ENCODE measurements at regions not wholly inside any gene's neighbourhood (a gene's known extent, or its start where the extent isn't known, plus 50 kb on each side); places are given as distances from the start of the nearest gene placed in this dataset.

- no peak overlapping the region for H3K23ac ChIP-seq (ENCODE audit: low read depth, low read length)
- no peak overlapping the region for H4K8ac ChIP-seq (ENCODE audit: low read depth in 2 of 2, low read length in 2 of 2)
- no peak overlapping the region for H4K91ac ChIP-seq (ENCODE audit: insufficient read depth, low read depth, low read length)
- H3K4me1 ChIP-seq (ENCODE audit: control insufficient read depth, insufficient read depth, low read length), result no peaks in the 10 kb centered on the region
- no peaks in the 10 kb centered on the region for H3K79me1 ChIP-seq (ENCODE audit: low read depth in 1 of 2, low read length in 2 of 2)
- no peak overlapping the region for H2BK5ac ChIP-seq (ENCODE audit: low read depth, low read length, poor library complexity, severe bottlenecking)
- H3K27me3 ChIP-seq (ENCODE audit: control insufficient read depth, insufficient read depth, low read length), result no peaks in the 10 kb centered on the region
- H2AK9ac ChIP-seq (replicated peaks; ENCODE audit: low read depth, low read length, poor library complexity), result no peak overlapping the region
- H2BK20ac ChIP-seq (ENCODE audit: low read depth, low read length), result no peak overlapping the region
- no peaks in the 10 kb centered on the region for H3K36me3 ChIP-seq (ENCODE audit: control insufficient read depth, insufficient read depth, low read length)
- no CpG with 5 or more reads among the region's 2 CpGs for WGBS, 2 experiments (ENCODE audit: extremely low coverage in 2 of 2, insufficient read length in 1 of 2)
- no peak overlapping the region for H3K4me3 ChIP-seq (ENCODE audit: insufficient read depth, low read depth, low read length)
- H2AFZ ChIP-seq (replicated peaks; ENCODE audit: low read length, poor library complexity), result no peak overlapping the region
- in situ Hi-C loops (cut with MboI; ENCODE audit: low sequenced_read_pairs), result no loop called here
- intact Hi-C loops (cut with micrococcal nuclease), result no loop called here
- no TSS peak for BruUV-seq (replicated peaks)
- CTCF ChIA-PET, result no interaction called here
- DNase-seq (no peak), ATAC-seq (ENCODE audit: low read depth) (no peak)
- no peak overlapping the region for H3K18ac ChIP-seq (ENCODE audit: low read depth, low read length)
- dilution Hi-C loops (cut with HindIII; ENCODE audit: low sequenced_read_pairs, unreplicated experiment), result no loop called here
- H3K9me3 ChIP-seq (ENCODE audit: control insufficient read depth, insufficient read depth, low read length), result no peaks in the 10 kb centered on the region
- H3K56ac ChIP-seq (ENCODE audit: extremely low read depth, insufficient read depth, low read length), result no peak overlapping the region
- no peak overlapping the region for H2BK15ac ChIP-seq (ENCODE audit: low read depth, low read length)
- H3K9ac ChIP-seq (ENCODE audit: low read depth, low read length), result no peak overlapping the region
- no peak overlapping the region for H3K4ac ChIP-seq (ENCODE audit: low read depth, low read length)
- no peak overlapping the region for H4K5ac ChIP-seq (ENCODE audit: low read depth, low read length)
- H3K4me2 ChIP-seq (ENCODE audit: low read depth, low read length), result no peak overlapping the region
- H4K20me1 ChIP-seq (ENCODE audit: insufficient read depth, low read length), result no peaks in the 10 kb centered on the region
- H3K27ac ChIP-seq (ENCODE audit: insufficient read depth, low read length), result no peak overlapping the region
- POLR2A ChIA-PET (ENCODE audit: unreplicated experiment), result no interaction called here
- H2AK5ac ChIP-seq (ENCODE audit: low read depth, low read length), result no peak overlapping the region
- TF ChIP-seq MAFK (IDR thresholded peaks at IDR 0.05; ENCODE audit: low read depth, low read length) (no peak), POLR2A (IDR thresholded peaks at IDR 0.05; ENCODE audit: low read depth, low read length) (no peak), MXI1 (IDR thresholded peaks at IDR 0.05; ENCODE audit: borderline replicate concordance, low read depth, low read length) (no peak), BHLHE40 (IDR thresholded peaks at IDR 0.05; ENCODE audit: low read depth, low read length) (no peak), MAZ (IDR thresholded peaks at IDR 0.05; ENCODE audit: borderline replicate concordance, low read depth, low read length) (no peak), RCOR1 (IDR thresholded peaks at IDR 0.05; ENCODE audit: insufficient replicate concordance, low read length) (no peak), USF2 (IDR thresholded peaks at IDR 0.05; ENCODE audit: low read depth, low read length) (no peak), CTCF (conservative IDR thresholded peaks at IDR 0.05; ENCODE audit: low read depth, low read length) (no peak), RAD21 (IDR thresholded peaks at IDR 0.05; ENCODE audit: low read length) (no peak), SMC3 (IDR thresholded peaks at IDR 0.05; ENCODE audit: low read depth, low read length) (no peak), FOS (IDR thresholded peaks at IDR 0.05; ENCODE audit: low read depth, low read length) (no peak), ELK1 (IDR thresholded peaks at IDR 0.05; ENCODE audit: borderline replicate concordance, low read depth, low read length) (no peak), CEBPB (IDR thresholded peaks at IDR 0.05; ENCODE audit: low read depth, low read length) (no peak)
- H2BK120ac ChIP-seq (ENCODE audit: low read depth, low read length), result no peak overlapping the region
- H3K9me1 ChIP-seq (ENCODE audit: insufficient read depth, low read length), result no peaks in the 10 kb centered on the region; the same call in 1 of the 2 replicates
- H3K14ac ChIP-seq (replicated peaks; ENCODE audit: low read depth, low read length), result no peak overlapping the region
Measured at GRCh38 chr11:104820431-104820830, 77.8 kb downstream of the CASP12 start.

All from IMR-90 (cell line).